ENCODE measurements at regions not wholly inside any gene's neighbourhood (a gene's known extent, or its start where the extent isn't known, plus 50 kb on each side); places are given as distances from the start of the nearest gene placed in this dataset.
"Not testable (repeated sequence)": the region's sequence is repeated elsewhere in the genome, so short reads cannot be mapped to it uniquely, and the experiment has no call there.

GRCh38 chr2:8496079-8496478 is 185.8 kb upstream of the ID2 start:
- no peak for DNase-seq

- DNase-seq: no peak
Observed at GRCh38 chr2:8496617-8497016, 185.2 kb upstream of the ID2 start.

GRCh38 chr2:8498994-8499393 is 182.9 kb upstream of the ID2 start:
- no peak for DNase-seq

DNA sequence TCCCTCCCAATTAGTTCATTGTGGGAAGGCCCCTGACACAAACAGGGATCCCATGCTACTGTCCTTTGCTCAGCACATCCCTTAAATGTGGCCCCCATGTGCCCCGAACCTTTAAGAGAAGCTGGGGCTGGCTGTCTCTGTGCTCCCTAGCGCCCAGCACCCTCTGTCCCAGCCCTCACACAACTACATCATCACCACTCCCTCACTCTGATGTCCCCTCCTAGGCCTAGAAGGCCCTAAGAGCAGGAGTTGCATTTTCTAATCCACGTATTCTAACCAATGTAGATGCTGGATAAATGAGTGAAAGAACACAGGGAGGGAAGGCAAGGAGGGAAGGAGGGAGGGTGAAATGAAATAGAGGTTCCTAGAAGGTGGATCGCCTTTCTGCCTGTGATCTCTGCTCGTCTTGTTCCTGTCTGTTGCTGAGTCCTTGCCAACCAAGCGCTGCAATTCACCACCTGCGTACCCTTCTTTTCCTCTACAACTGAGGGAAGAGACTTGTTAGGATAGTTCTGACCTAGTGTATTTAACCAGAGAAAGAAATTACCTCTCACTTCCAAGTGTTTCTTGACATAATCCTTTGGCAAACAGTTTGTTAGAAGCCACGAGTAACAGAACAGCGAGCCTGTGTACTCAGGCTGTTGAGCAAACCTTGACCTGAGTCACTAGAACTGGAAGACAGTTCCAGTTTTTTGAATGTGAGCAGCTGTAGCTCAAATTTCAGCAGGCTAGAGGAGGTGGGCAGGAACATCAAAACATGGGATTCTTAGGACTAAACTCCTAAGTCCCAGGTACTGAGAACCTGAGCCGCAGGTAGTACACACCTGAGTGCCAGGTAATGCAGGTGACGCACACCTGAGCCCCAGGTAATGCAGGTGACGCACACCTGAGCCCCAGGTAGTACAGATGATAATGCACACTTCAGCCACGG is 181.5 kb upstream of the ID2 start:
- no peak for DNase-seq

DNA sequence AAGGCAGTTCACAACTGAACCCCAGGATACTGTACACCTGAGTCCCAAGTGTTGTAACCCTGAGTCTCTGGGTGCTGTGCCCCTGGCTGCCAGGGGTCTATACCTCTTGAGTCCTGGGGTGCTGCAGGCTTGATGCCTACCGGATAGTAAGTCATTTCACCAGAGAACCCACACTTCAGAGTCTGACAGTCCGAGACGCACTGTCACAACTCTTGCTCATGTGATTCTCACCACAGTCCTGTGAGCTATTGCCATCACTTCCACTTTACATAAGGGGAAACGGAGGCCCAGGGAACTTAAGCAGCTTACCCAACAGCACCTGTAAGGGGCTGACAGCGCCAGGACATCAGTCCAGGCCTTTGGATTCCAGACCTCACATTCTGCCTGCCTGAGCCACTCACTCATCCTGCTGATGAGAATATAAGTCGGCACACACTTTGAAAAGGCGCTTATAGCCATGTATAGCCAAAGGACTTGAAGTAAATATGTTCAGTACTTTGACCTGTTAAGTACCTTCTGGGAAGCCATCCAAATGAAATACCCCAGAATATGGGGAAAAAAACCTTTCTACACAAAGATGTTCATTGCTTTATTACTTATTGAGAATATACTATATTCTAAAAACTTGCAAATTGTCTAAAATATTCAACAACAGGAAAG is 180.7 kb upstream of the ID2 start:
- DNase-seq: no peak

DNA sequence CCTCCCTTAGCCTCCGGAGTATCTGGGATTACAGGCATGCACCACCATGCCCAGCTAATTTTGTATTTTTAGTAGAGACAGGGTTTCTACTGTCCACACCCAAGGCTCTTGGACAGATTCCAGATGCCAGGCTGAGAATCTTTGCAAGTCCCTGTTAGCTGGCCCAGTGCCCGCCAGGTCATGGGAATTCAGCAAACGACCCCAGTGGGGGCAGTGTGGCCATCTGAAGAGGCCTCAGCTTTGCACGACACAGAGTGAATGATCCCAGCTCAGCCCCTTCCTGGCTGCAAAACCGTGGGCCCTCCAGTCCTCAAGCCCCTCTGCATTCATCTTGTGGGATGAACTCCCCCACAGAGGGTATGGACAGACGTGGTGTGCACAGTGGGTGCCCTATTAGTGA is 179.5 kb upstream of the ID2 start:
- DNase-seq: no peak

GRCh38 chr2:8505311-8505920 is 176.4 kb upstream of the ID2 start:
- no peak for DNase-seq

DNA sequence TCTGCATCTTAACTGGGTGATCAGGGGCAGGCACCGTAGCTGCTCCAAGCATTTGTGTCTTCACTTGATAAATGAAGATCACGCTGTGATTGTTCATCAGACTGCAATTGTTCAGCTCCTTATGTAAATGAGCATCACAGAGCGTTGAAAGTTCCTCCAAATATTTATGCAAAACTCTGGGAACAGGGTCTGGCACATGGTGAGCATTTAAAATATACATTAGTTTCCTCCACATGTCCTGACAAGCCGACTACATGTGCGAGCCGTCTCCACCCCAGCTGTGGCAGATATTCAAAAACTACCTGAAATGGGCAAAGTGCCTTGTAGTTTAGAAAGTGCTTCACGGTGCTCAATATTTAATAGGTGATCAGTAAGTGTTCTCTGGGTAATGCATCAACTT is 175.1 kb upstream of the ID2 start:
- DNase-seq: no peak

DNA sequence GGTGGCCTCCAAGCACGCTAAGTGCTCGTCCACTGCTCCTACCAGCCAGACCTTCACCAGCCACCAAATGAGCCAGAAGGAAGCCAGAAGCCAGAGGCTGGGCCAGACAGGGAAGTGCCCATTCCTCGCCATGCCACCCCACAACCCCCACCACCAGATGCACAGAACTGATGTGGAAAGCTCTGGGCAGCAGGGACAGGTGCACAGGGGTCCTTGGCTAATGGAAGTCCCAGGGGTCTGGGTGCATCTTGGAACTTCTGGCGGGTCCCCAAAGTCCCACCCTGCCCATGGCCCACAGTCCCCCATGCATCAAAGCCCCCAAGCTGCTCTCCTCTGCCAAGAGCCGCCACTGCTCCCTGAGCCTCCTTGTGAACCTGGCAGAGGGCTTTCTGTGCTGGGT is 173.1 kb upstream of the ID2 start:
- no peak for DNase-seq

DNA sequence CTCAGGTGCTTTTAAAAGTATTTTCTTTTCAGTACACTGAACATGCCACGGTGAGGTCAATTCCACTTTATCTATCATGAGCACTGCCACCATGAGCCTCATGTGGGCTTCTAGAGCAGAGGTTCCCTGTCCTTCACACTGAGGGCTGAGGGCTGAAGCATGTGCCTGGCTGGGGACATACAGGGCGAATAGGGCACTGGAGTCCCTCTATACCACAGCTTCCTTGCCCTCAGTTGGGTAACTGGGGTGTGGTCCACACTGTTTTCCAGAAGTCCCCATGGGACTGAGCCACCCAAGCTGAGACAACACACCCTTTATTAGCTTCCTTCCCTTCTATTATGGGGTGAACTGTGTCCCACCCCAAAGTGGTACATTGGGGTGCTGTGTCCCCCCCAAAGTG is 172.2 kb upstream of the ID2 start:
- no peak for DNase-seq

DNA sequence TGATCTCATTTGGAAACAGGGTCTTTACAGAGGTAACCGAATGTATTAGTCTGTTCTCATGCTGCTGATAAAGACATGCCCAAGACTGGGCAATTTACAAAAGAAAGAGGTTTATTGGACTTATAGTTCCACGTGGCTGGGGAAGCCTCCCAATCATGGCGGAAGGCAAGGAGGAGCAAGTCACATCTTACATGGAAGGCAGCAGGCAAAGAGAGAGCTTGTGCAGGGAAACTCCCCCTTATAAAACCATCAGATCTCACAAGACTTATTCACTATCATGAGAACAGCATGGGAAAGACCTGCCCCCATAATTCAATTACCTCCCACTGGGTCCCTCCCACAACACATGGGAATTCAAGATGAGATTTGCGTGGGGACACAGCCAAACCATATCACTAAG is 171.8 kb upstream of the ID2 start:
- not testable (repeated sequence) for DNase-seq

DNA sequence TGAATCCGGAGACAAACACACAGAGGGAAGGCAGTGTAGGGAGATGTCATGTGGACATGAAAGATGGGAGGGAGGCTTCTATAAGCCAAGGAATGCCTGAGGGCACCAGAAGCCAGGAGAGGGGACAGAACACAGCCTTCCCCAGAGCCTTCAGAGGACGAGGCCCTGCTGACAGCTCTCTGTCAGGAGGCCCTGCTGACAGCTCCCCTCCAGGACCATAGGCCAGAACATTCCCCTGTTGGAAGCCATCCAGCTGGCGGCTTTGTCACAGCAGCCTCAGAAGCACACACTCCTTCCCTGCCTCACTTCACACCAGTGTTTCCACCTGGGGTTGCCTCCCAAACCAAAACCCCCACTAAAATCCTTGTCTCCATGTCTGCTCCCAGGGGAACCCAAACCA is 171.3 kb upstream of the ID2 start:
- no peak for DNase-seq

DNA sequence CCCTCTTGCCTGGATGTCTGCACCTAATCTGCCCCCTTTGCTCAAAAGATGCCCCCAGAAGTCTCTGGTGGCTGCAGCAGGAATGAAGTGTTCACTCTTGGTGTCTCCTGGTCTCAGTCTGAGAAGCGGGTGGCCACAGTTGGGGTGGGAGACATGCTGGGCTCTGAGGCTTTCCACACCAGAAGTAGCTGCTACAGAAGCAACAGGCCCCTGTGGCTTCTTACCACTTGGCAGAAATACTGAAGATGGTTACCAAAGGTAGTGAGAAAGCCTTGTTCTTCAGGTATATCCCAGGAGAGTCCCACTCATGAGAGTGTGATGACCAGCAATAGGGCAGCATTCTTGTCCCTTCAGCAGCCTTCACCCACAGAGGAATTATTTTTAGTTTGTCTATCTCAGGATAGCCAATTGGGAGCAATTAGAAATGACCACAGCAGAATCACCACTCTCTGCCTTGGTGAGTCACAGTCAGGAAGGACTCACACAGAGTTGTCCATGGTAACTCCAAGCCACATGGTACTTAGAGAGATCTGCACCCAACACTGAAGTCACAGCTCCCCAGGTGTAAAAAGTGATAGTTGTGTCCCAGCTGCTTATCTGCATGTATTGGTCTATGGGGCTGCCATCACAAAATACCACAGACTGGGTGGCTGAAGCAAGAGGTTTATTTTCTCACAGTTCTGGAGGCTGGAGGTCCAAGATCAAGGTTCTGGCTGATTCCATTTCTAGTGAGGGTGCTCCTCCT is 169.8 kb upstream of the ID2 start:
- no peak for DNase-seq

DNA sequence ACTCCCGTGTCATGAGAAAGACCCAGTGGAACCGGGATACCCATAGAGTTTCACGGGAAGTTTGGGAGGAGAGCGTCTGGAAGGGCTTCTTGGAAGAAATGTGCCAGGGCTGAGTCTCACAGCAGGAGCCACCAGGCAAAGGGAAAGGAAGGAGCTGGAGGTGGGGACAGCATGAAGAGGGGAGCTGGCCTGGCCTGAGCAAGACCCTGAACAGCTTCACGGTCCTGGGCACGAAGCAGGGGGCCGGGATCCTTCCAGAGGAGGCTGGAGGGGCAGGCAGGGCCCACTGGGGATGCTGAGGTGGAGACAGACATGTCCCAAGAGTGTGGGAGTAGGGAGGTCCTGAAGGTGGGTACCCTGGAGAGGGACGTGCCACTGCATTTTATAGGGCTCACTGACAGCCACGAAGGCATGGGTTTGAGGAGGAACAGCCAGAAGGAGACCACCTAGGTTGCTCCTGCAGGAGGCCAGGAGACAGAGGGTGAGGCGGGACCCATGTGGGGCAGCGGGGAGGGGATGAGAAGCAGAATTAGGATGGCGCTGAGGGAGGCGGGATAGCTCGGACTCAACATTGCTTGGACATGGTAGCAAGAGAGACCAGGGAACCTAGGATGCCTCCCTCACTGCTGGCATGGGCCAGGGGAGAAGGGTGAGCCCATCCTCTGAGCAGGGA is 168.1 kb upstream of the ID2 start:
- DNase-seq: no peak

DNA sequence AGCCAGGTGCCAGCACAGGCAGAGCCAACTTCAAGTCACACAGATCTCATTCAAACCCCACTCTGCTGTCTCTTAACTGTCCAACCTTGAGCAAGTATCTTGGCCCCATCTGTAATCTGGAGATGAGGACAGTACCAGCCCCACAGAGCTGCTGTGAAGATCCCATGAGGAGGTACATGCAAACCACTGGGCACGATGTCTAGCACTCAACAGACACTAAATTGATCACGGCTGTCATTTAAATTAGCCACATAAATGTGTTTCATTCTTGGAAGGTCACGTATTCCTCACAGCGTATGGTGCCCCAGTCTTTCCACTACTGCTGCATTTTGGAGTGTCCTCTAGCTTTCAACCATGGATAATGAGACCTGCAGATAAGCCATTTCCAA is 167.6 kb upstream of the ID2 start:
- DNase-seq: no peak

GRCh38 chr2:8514796-8515758 is 166.8 kb upstream of the ID2 start:
- no peak for DNase-seq

DNA sequence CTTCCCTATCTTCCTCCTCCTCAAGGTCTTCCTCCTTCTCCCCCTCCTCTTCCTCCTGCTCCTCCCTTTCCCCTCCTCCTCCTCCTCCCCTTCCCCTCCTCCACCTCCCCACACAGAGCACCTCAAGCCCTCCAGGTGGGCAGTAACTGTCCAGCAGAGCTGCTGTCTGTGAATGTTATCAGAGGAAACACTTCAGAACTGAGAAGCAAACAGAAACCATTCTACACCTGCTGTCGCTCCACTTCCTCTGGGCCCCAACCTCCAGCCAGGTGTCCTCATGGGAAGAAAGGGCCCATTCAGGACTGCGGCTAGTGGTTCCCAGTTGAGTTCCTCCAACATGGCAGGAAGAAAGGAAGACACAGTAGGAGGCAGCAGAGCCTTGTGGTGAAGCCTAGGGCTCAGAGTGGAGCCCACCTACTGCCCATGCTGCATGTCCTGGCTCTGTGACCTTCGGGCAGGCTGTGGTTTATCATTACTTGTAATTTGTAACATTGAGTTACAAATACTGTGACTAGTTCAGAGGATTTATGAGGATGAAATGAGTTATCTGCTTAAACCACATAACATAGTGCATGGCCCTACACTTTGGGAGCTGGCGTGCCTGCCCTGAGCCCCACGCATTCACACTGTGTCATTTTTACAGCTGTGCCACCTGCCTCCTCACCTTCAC is 165.9 kb upstream of the ID2 start:
- DNase-seq: no peak

GRCh38 chr2:8517850-8518498 is 163.9 kb upstream of the ID2 start:
- DNase-seq: no peak

DNA sequence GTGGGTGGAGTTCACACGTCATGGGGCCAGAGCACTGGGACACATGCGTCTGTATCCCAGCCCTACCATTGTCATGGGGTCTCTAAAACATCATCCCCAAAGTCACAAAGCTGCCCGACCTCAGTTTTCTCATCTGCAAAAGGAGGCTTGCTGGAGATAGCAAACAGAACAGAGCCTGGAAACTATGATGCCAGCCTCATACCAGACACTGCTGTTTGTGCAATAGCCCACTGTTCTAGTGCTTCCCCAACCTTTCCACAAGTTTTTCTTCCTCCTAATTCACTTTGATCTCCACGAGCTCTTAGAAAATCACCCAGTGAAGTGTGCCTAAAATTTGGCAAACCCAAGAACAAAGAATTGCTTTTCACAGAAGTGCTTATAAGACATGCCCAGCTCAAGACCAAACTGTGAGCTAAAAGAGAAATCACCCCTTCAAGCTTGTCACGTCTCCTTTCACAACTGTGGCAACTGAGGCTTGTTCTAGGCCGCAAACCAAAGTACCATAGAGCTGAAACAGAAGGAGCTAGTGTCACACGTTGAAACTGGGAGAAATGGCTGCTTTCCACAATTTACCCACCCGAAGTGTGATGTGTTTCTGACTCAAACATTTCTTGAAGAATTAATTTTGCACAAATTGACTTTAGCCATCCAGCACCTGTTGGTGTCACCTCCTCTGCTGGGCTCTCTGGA is 162.7 kb upstream of the ID2 start:
- no peak for DNase-seq
